HepG2 (cell line): ENCODE measurements at regions not wholly inside any gene's neighbourhood (a gene's known extent, or its start where the extent isn't known, plus 50 kb on each side); places are given as distances from the start of the nearest gene placed in this dataset.
A peak's percentile ranks its signal among the peaks of the same experiment; 100 is the strongest.

Experiments
- ATAC-seq: fragments of 200-7000 bp; cut with Tn5 transposase; 3 replicates; pipeline ENCODE4 v1.9.1; 2020; ENCODE audit warnings: mild to moderate bottlenecking, moderate library complexity
- BruUV-seq: library from RNA; stranded (reverse); fragments of 400-500 nt; replicated peaks from 2 replicates; lab custom pipeline; 2021; lab: Mats Ljungman, UMichigan
- CTCF ChIA-PET: fragments of 300-600 bp; formaldehyde crosslinking; extraction: SDS; loops from one replicate; lab custom pipeline; 2021; ENCODE audit warnings: low total read pairs, inconsistent platforms, low intra/inter-chr PET ratio; lab: Yijun Ruan, JAX
- POLR2A ChIA-PET: fragments of 350-600 bp; sonication (Branson Sonifier 250); formaldehyde crosslinking; loops from one replicate; lab custom pipeline; 2020; ENCODE audit warnings: antibody characterized with exemption, inconsistent platforms; lab: Yijun Ruan, JAX
- DNase-seq: peaks from one replicate; pipeline ENCODE4 v3.0.0-alpha.2; 2015; ENCODE audit warnings: low spot score
- FAIRE-seq: peaks from 3 replicates; lab custom pipeline; 2011; peaks lifted over from hg19 to GRCh38; lab: Jason Lieb, UNC
- H2AFZ ChIP-seq: one replicate; pipeline ENCODE4 v1.6.1; 2011; ENCODE audit warnings: low read length, inconsistent platforms
- H3K27ac ChIP-seq: fragments of 300-600 bp; 3 replicates; pipeline ENCODE4 v1.8.0; 2011; ENCODE audit warnings: mixed run types, mild to moderate bottlenecking, mixed read lengths, low read length, inconsistent platforms; ENCODE audit not compliant: insufficient read depth; ENCODE audit errors: extremely low read length
- H3K27me3 ChIP-seq, 2 experiments: fragments of 200-600 bp in 1 of 2; 2 replicates in 1 of 2; 3 replicates in 1 of 2; pipeline versions ENCODE4 v1.6.0 to v1.8.0; 2011; ENCODE audit warnings: low read length in 2 of 2, mild to moderate bottlenecking in 2 of 2, moderate library complexity in 2 of 2, inconsistent platforms in 1 of 2; ENCODE audit not compliant: insufficient read depth in 2 of 2, control insufficient read depth in 1 of 2
- H3K36me3 ChIP-seq, 2 experiments: fragments of 200-600 bp in 1 of 2; replicated peaks in 1 of 2; 2 replicates in 1 of 2; 3 replicates in 1 of 2; pipeline versions ENCODE4 v1.5.1 to v1.8.0; 2011; ENCODE audit warnings: low read length in 2 of 2, inconsistent platforms in 1 of 2; ENCODE audit not compliant: insufficient read depth in 2 of 2, control insufficient read depth in 1 of 2
- H3K4me1 ChIP-seq: 2 replicates; pipeline ENCODE4 v1.5.1; 2012; ENCODE audit warnings: low read length, inconsistent platforms; ENCODE audit not compliant: insufficient read depth
- H3K4me2 ChIP-seq: 2 replicates; pipeline ENCODE4 v1.6.0; 2011; ENCODE audit warnings: low read depth, low read length, inconsistent platforms
- H3K4me3 ChIP-seq, 3 experiments: fragments of 200-600 bp in 1 of 3; sonication (generic), shearing (Covaris generic) in 1 of 3; replicated peaks in 1 of 3; 2 replicates each; pipeline ENCODE4 v1.5.1; 2011 to 2016; ENCODE audit warnings: low read length in 3 of 3, inconsistent platforms in 2 of 3, low read depth in 2 of 3, mild to moderate bottlenecking in 2 of 3, control low read depth in 1 of 3, mixed read lengths in 1 of 3; ENCODE audit not compliant: insufficient read depth in 1 of 3
- H3K79me2 ChIP-seq: one replicate; pipeline ENCODE4 v1.6.1; 2011; ENCODE audit warnings: low read length, inconsistent platforms; ENCODE audit not compliant: insufficient read depth
- H3K9ac ChIP-seq: 2 replicates; pipeline ENCODE4 v1.6.0; 2011; ENCODE audit warnings: mild to moderate bottlenecking, low read depth, low read length, inconsistent platforms; ENCODE audit not compliant: insufficient read depth
- H3K9me3 ChIP-seq: 2 replicates; pipeline ENCODE4 v1.5.1; 2012; ENCODE audit warnings: mild to moderate bottlenecking, low read length
- H4K20me1 ChIP-seq: 2 replicates; pipeline ENCODE4 v1.6.0; 2011; ENCODE audit warnings: inconsistent platforms, mild to moderate bottlenecking, low read length, moderate library complexity; ENCODE audit not compliant: insufficient read depth
- CCDC6 ChIP-seq: sonication (generic); formaldehyde crosslinking; IDR thresholded peaks from 2 replicates; pipeline ENCODE4 v1.8.1; 2022; ENCODE audit warnings: mild to moderate bottlenecking, missing genetic modification reagents, moderate library complexity
- CEBPG ChIP-seq: IDR thresholded peaks from 2 replicates; pipeline ENCODE4 v1.6.1; 2016
- DNMT1 ChIP-seq: sonication (generic); formaldehyde crosslinking; IDR thresholded peaks from 2 replicates; pipeline ENCODE4 v1.5.1; 2020; ENCODE audit warnings: mild to moderate bottlenecking, missing genetic modification reagents
- HES4 ChIP-seq: sonication (generic); formaldehyde crosslinking; IDR thresholded peaks from 2 replicates; pipeline ENCODE4 v1.9.0; 2021; ENCODE audit warnings: mild to moderate bottlenecking, missing genetic modification reagents, borderline replicate concordance
- MAFF ChIP-seq: IDR thresholded peaks from 2 replicates; pipeline ENCODE4 v1.6.1; 2011; ENCODE audit warnings: low read depth, low read length, improper control_type of control experiment
- MAFK ChIP-seq, 2 experiments: IDR thresholded peaks in 1 of 2; conservative IDR thresholded peaks in 1 of 2; 2 replicates each; pipeline ENCODE4 v1.6.1; 2011; ENCODE audit warnings: improper control_type of control experiment in 2 of 2, low read length in 2 of 2
- MIER3 ChIP-seq: IDR thresholded peaks from 2 replicates; pipeline ENCODE4 v1.6.1; 2016; ENCODE audit warnings: missing compliant biosample characterization, borderline replicate concordance
- PHF21A ChIP-seq: sonication (generic); formaldehyde crosslinking; IDR thresholded peaks from 2 replicates; pipeline ENCODE4 v1.5.0; 2020; ENCODE audit warnings: mild to moderate bottlenecking, missing genetic modification reagents
- SAFB2 ChIP-seq: sonication (generic); formaldehyde crosslinking; IDR thresholded peaks from 2 replicates; pipeline ENCODE4 v1.5.1; 2020; ENCODE audit warnings: missing genetic modification reagents, low read depth, mild to moderate bottlenecking, borderline replicate concordance
- TCF12 ChIP-seq, 2 experiments: fragments of 450-650 bp in 1 of 2; sonication (generic) in 1 of 2; formaldehyde crosslinking in 1 of 2; IDR thresholded peaks; 2 replicates each; pipeline versions ENCODE4 v1.6.1 to v1.8.0; 2017 to 2022; ENCODE audit warnings: antibody characterized with exemption in 1 of 2, mild to moderate bottlenecking in 1 of 2, missing genetic modification reagents in 1 of 2, moderate library complexity in 1 of 2
- ZNF629 ChIP-seq: sonication (generic); formaldehyde crosslinking; conservative IDR thresholded peaks from 2 replicates; pipeline ENCODE4 v1.5.0; 2020; ENCODE audit warnings: missing genetic modification reagents
- WGBS: methylation state at CpG from one replicate; pipeline ENCODE4 v1.1.6; 2017; ENCODE audit warnings: low lambda C conversion rate; 5-methylcytosine and 5-hydroxymethylcytosine counted together
- in situ Hi-C: cut with HindIII; loops from 2 replicates; pipeline ENCODE4 v1.10.0; 2017; ENCODE audit warnings: low pct_unique_long_range_greater_than_20kb; ENCODE audit not compliant: extremely low pct_ligation_motif_present
- intact Hi-C: fragments of 100-400 bp; cut with micrococcal nuclease; formaldehyde crosslinking; loops from one replicate; pipeline ENCODE4 v1.10.0; 2022; ENCODE audit not compliant: unreplicated experiment

GRCh38 chr3:110711130-110711832, 360.3 kb upstream of the NECTIN3 start:
- no TSS peak for BruUV-seq
- ChIA-PET POLR2A (no interaction called here), CTCF (no interaction called here)
- no peaks in the 10 kb centered on the region for H3K79me2 ChIP-seq
- no peaks in the 10 kb centered on the region for H3K36me3 ChIP-seq
- ATAC-seq (no peak), FAIRE-seq (no peak), DNase-seq (no peak)
- H3K9me3 ChIP-seq = no peaks in the 10 kb centered on the region
- no peaks in the 10 kb centered on the region for H4K20me1 ChIP-seq
- intact Hi-C loops = loop anchor here (5.0 kb wide), 1 partner anchor 186 kb away; no protein-coding TSS in a partner anchor
- H3K4me2 ChIP-seq = no peak overlapping the region
- no peak overlapping the region for H3K27ac ChIP-seq
- H3K9ac ChIP-seq = no peak overlapping the region
- WGBS = 44% methylated on average over 1 of the region's 1 CpG
- no peaks in the 10 kb centered on the region for H3K27me3 ChIP-seq
- no peak overlapping the region for H2AFZ ChIP-seq
- H3K4me3 ChIP-seq = no peak overlapping the region
- in situ Hi-C loops = no loop called here
- H3K4me1 ChIP-seq = peaks cover 18% of the 10 kb centered on the region
- no peak for TF ChIP-seq DNMT1 (CRISPR knock-in tag)
- TF ChIP-seq SAFB2 (CRISPR knock-in tag) = no peak
- TF ChIP-seq HES4 (CRISPR knock-in tag) = no peak
- TF ChIP-seq MAFK (conservative IDR thresholded peaks at IDR 0.05 in 1 of 2, IDR thresholded peaks at IDR 0.05 in 1 of 2; ENCODE audit: low read length in 2 of 2) = peak; percentile 87
- TF ChIP-seq CEBPG (CRISPR knock-in tag) = 0 out of 2 replicates have a peak, but pooled peaks have one; percentile 10
- TF ChIP-seq TCF12 (IDR thresholded peaks at IDR 0.05) = no peak
- TF ChIP-seq TCF12 (CRISPR knock-in tag; IDR thresholded peaks at IDR 0.05) = no peak
- TF ChIP-seq CCDC6 (CRISPR knock-in tag) = no peak
- TF ChIP-seq ZNF629 (CRISPR knock-in tag) = no peak
- no peak for TF ChIP-seq PHF21A (CRISPR knock-in tag)
- no peak for TF ChIP-seq MIER3 (CRISPR knock-in tag)
- peak; percentile 86 for TF ChIP-seq MAFF
